Breast epithelium (tissue), 4 donors: ENCODE measurements at regions not wholly inside any gene's neighbourhood (a gene's known extent, or its start where the extent isn't known, plus 50 kb on each side); places are given as distances from the start of the nearest gene placed in this dataset.
"Not testable (repeated sequence)": the region's sequence is repeated elsewhere in the genome, so short reads cannot be mapped to it uniquely, and the experiment has no call there.

Source experiments
- DNase-seq, 2 donors: peaks; one replicate each; pipeline ENCODE4 v3.0.0-alpha.2; 2019; ENCODE audit warnings: low spot score in 2 of 2
- H3K27ac ChIP-seq, 2 donors: fragments of 200-600 bp; sonication (generic) in 1 of 2; one replicate each; pipeline ENCODE4 v1.5.1; 2016 to 2019; ENCODE audit warnings: mild to moderate bottlenecking in 1 of 2
- H3K27me3 ChIP-seq, 2 donors: fragments of 200-600 bp; sonication (generic) in 1 of 2; one replicate each; pipeline versions ENCODE4 v1.5.1 to v1.6.0; 2017 to 2019; ENCODE audit warnings: control low read depth in 1 of 2, mild to moderate bottlenecking in 1 of 2
- H3K36me3 ChIP-seq: fragments of 200-600 bp; one replicate; pipeline ENCODE4 v1.5.1; 2019
- H3K4me1 ChIP-seq, 2 donors: fragments of 200-600 bp; sonication (generic); one replicate each; pipeline ENCODE4 v1.5.1; 2016 to 2019; ENCODE audit warnings: control low read depth in 1 of 2
- H3K4me3 ChIP-seq, 3 donors: fragments of 200-600 bp; sonication (generic); 1 replicate in 2 of 3; 2 replicates in 1 of 3; pipeline ENCODE4 v1.5.1; 2016 to 2019; ENCODE audit warnings: mild to moderate bottlenecking in 3 of 3, moderate library complexity in 2 of 3
- H3K9me3 ChIP-seq, 2 donors: fragments of 200-600 bp; sonication (generic) in 1 of 2; one replicate each; pipeline ENCODE4 v1.5.1; 2016 to 2019; ENCODE audit warnings: control low read depth in 1 of 2
- CTCF ChIP-seq, 3 donors: fragments of 450-650 bp; IDR thresholded peaks; one replicate each; pipeline ENCODE4 v1.5.1; 2016 to 2017; ENCODE audit warnings: antibody characterized with exemption in 3 of 3, mild to moderate bottlenecking in 3 of 3, moderate library complexity in 3 of 3
- POLR2A ChIP-seq: fragments of 450-650 bp; IDR thresholded peaks from one replicate; pipeline ENCODE4 v1.6.1; 2016; ENCODE audit warnings: antibody characterized with exemption, mild to moderate bottlenecking, moderate library complexity
- POLR2AphosphoS5 ChIP-seq, 3 donors: sonication (generic); formaldehyde crosslinking; IDR thresholded peaks; one replicate each; pipeline ENCODE4 v1.6.1; 2017; ENCODE audit warnings: antibody characterized with exemption in 3 of 3
- intact Hi-C: fragments of 100-400 bp; cut with DNase I; formaldehyde crosslinking; loops from one replicate; pipeline ENCODE4 v1.15.1; 2023; ENCODE audit warnings: low total_unique reads

- no peak for TF ChIP-seq POLR2A
- TF ChIP-seq POLR2AphosphoS5 (IDR thresholded peaks at IDR 0.05) = no peak
- TF ChIP-seq CTCF (IDR thresholded peaks at IDR 0.05) = no peak
- no peaks in the 10 kb centered on the region for H3K36me3 ChIP-seq
- H3K27me3 ChIP-seq = no peaks in the 10 kb centered on the region
Measured at GRCh38 chr5:44099643-44100042, 289.6 kb downstream of the FGF10 start.

GRCh38 chr5:44089424-44090144 is 299.6 kb downstream of the FGF10 start:
- no peak for TF ChIP-seq POLR2A
- TF ChIP-seq CTCF (IDR thresholded peaks at IDR 0.05) = no peak
- TF ChIP-seq POLR2AphosphoS5 (IDR thresholded peaks at IDR 0.05) = peak in 2 of 3 donors; percentile 6 to 89
- no peaks in the 10 kb centered on the region for H3K4me1 ChIP-seq
- no peaks in the 10 kb centered on the region for H3K27me3 ChIP-seq
- H3K4me3 ChIP-seq = no peak overlapping the region
- intact Hi-C loops = no loop called here
- DNase-seq = no peak
- no peaks in the 10 kb centered on the region for H3K36me3 ChIP-seq
- H3K27ac ChIP-seq = peak overlapping the region in 1 of 2 donors; percentile 36
- no peaks in the 10 kb centered on the region for H3K9me3 ChIP-seq

More at GRCh38 chr5:44099643-44100042, 289.6 kb downstream of the FGF10 start:
- Histone ChIP-seq H3K27ac (no peak overlapping the region), H3K4me3 (no peak overlapping the region), H3K9me3 (peaks cover 0 to 6% of the 10 kb centered on the region in 2 donors), H3K4me1 (no peaks in the 10 kb centered on the region)
- DNase-seq = no peak
- intact Hi-C loops = no loop called here

GRCh38 chr5:44085083-44085482 is 304.1 kb downstream of the FGF10 start:
- Histone ChIP-seq H3K36me3 (no peaks in the 10 kb centered on the region), H3K4me3 (no peak overlapping the region), H3K27ac (no peak overlapping the region), H3K9me3 (no peaks in the 10 kb centered on the region), H3K27me3 (no peaks in the 10 kb centered on the region), H3K4me1 (no peaks in the 10 kb centered on the region)
- intact Hi-C loops = no loop called here
- no peak for TF ChIP-seq POLR2AphosphoS5 (IDR thresholded peaks at IDR 0.05)
- TF ChIP-seq POLR2A = no peak
- no peak for TF ChIP-seq CTCF (IDR thresholded peaks at IDR 0.05)
- no peak for DNase-seq

GRCh38 chr5:44074547-44074946 is 314.7 kb downstream of the FGF10 start:
- H3K36me3 ChIP-seq, H3K27me3 ChIP-seq, H3K4me1 ChIP-seq, DNase-seq, H3K4me3 ChIP-seq, H3K27ac ChIP-seq, H3K9me3 ChIP-seq, intact Hi-C loops: not testable (repeated sequence)

- no peaks in the 10 kb centered on the region for H3K9me3 ChIP-seq
- intact Hi-C loops = no loop called here
- no peak overlapping the region for H3K4me3 ChIP-seq
- TF ChIP-seq CTCF (IDR thresholded peaks at IDR 0.05) = no peak
- no peak for TF ChIP-seq POLR2A
- no peak for TF ChIP-seq POLR2AphosphoS5 (IDR thresholded peaks at IDR 0.05)
- no peaks in the 10 kb centered on the region for H3K36me3 ChIP-seq
- no peaks in the 10 kb centered on the region for H3K27me3 ChIP-seq
- H3K4me1 ChIP-seq = no peaks in the 10 kb centered on the region
- no peak for DNase-seq
- no peak overlapping the region for H3K27ac ChIP-seq
Measured at GRCh38 chr5:44051591-44051990, 337.6 kb downstream of the FGF10 start.
